Body of pancreas (tissue), 4 donors: ENCODE measurements at regions not wholly inside any gene's neighbourhood (a gene's known extent, or its start where the extent isn't known, plus 50 kb on each side); places are given as distances from the start of the nearest gene placed in this dataset.

Source experiments
- POLR2A ChIP-seq, 3 donors: fragments of 450-650 bp; IDR thresholded peaks; one replicate each; pipeline ENCODE4 v1.6.1; 2016; ENCODE audit warnings: antibody characterized with exemption in 3 of 3, mild to moderate bottlenecking in 2 of 3
- TF ChIP-seq, protein P1 (sequence below), 7 experiments: fragments of 450-650 bp in 4 of 7; fragments of 200-600 bp in 3 of 7; sonication (generic) in 3 of 7; IDR thresholded peaks; one replicate each; pipeline ENCODE4 v1.5.1; 2016 to 2019; ENCODE audit warnings: antibody characterized with exemption in 7 of 7

DNA sequence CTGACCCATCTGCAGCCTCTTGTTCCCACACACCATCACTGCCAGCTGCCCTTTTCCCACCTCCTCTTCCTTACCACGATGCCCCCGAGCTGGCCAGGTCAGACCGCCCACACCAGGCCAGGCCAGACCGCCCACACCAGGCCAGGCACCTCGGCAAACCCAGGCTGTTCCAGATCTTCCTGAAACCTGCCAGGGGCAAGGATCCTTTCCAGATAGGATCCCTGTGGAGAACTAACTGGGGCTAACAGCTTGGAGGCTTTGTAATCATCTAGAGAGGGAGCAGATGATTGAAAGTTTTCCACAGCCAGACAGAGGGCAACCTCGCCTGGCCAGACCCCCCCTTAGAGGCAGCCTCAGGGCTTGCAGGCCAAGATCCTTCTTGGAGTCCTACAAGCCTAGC, 287.3 kb upstream of the TLE3 start:
- TF ChIP-seq POLR2A (IDR thresholded peaks at IDR 0.05) = no peak
- TF ChIP-seq, protein P1, sequence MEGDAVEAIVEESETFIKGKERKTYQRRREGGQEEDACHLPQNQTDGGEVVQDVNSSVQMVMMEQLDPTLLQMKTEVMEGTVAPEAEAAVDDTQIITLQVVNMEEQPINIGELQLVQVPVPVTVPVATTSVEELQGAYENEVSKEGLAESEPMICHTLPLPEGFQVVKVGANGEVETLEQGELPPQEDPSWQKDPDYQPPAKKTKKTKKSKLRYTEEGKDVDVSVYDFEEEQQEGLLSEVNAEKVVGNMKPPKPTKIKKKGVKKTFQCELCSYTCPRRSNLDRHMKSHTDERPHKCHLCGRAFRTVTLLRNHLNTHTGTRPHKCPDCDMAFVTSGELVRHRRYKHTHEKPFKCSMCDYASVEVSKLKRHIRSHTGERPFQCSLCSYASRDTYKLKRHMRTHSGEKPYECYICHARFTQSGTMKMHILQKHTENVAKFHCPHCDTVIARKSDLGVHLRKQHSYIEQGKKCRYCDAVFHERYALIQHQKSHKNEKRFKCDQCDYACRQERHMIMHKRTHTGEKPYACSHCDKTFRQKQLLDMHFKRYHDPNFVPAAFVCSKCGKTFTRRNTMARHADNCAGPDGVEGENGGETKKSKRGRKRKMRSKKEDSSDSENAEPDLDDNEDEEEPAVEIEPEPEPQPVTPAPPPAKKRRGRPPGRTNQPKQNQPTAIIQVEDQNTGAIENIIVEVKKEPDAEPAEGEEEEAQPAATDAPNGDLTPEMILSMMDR (IDR thresholded peaks at IDR 0.05) = no peak
